ENCODE measurements at regions not wholly inside any gene's neighbourhood (a gene's known extent, or its start where the extent isn't known, plus 50 kb on each side); places are given as distances from the start of the nearest gene placed in this dataset.

GRCh38 chr6:8760951-8761350, 325.6 kb upstream of the SLC35B3 start (continued):
- TF ChIP-seq, protein P1, sequence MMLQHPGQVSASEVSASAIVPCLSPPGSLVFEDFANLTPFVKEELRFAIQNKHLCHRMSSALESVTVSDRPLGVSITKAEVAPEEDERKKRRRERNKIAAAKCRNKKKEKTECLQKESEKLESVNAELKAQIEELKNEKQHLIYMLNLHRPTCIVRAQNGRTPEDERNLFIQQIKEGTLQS (IDR thresholded peaks at IDR 0.05), result no peak
- TF ChIP-seq EZH2 (IDR thresholded peaks at IDR 0.05) (no peak), POLR2A (IDR thresholded peaks at IDR 0.05; ENCODE audit: borderline replicate concordance, extremely low read depth, insufficient read depth, insufficient read length) (no peak), ZBTB33 (IDR thresholded peaks at IDR 0.05; ENCODE audit: extremely low read depth, insufficient replicate concordance, low read length) (no peak), ELF1 (IDR thresholded peaks at IDR 0.05; ENCODE audit: borderline replicate concordance, low read depth) (no peak)

GRCh38 chr6:8758412-8758811, 323.1 kb upstream of the SLC35B3 start:
- Histone ChIP-seq H3K9me3 (ENCODE audit: control insufficient read depth in 1 of 2, insufficient read depth in 1 of 2, low read depth in 1 of 2, low read length in 2 of 2) (no peaks in the 10 kb centered on the region), H3K36me3 (ENCODE audit: control insufficient read depth in 1 of 2, insufficient read depth in 2 of 2, low read length in 2 of 2) (no peaks in the 10 kb centered on the region), H4K20me1 (ENCODE audit: insufficient read depth) (no peaks in the 10 kb centered on the region), H3K27ac (ENCODE audit: low read depth, low read length) (no peak overlapping the region), H2AFZ (ENCODE audit: low read depth, low read length, poor library complexity, severe bottlenecking) (no peak overlapping the region), H3K9ac (ENCODE audit: low read length) (no peak overlapping the region), H3K27me3 (ENCODE audit: insufficient read depth, low read length) (no peaks in the 10 kb centered on the region), H3K9me2 (ENCODE audit: insufficient read depth) (no peaks in the 10 kb centered on the region), H3K4me3 (replicated peaks in 1 of 2; ENCODE audit: low read depth in 1 of 2, low read length in 2 of 2) (no peak overlapping the region), H3K79me2 (ENCODE audit: insufficient read depth, low read length) (no peaks in the 10 kb centered on the region), H3K4me1 (ENCODE audit: control insufficient read depth in 1 of 2, insufficient read depth in 2 of 2, low read length in 2 of 2) (no peaks in the 10 kb centered on the region), H3K4me2 (ENCODE audit: low read length) (no peak overlapping the region)
- DNase-seq (ENCODE audit: low read depth, low spot score), result no peak
- no peak for ATAC-seq
- no TSS peak for BruUV-seq (replicated peaks)
- intact Hi-C loops (cut with micrococcal nuclease), result no loop called here
- CTCF ChIA-PET, result no interaction called here
- RAD21 ChIA-PET (ENCODE audit: low non-redundant PET in 1 of 2, low total read pairs in 2 of 2, uncharacterized antibody in 2 of 2, unreplicated experiment in 2 of 2), result no interaction called here
- POLR2A ChIA-PET, result no interaction called here
- TF ChIP-seq POLR2A (IDR thresholded peaks at IDR 0.05; ENCODE audit: borderline replicate concordance, extremely low read depth, insufficient read depth, insufficient read length) (no peak), MAX (IDR thresholded peaks at IDR 0.05) (no peak), CEBPB (IDR thresholded peaks at IDR 0.05; ENCODE audit: low read depth) (no peak), RAD21 (IDR thresholded peaks at IDR 0.05; ENCODE audit: low read depth) (no peak), TCF7L2 (IDR thresholded peaks at IDR 0.05; ENCODE audit: borderline replicate concordance, extremely low read depth, insufficient read depth, insufficient read length) (no peak)
